ENCODE measurements at regions not wholly inside any gene's neighbourhood (a gene's known extent, or its start where the extent isn't known, plus 50 kb on each side); places are given as distances from the start of the nearest gene placed in this dataset.

- no peak for TF ChIP-seq CTCF (IDR thresholded peaks at IDR 0.05)
- no peak for TF ChIP-seq POLR2AphosphoS5 (IDR thresholded peaks at IDR 0.05)
- TF ChIP-seq EP300 (IDR thresholded peaks at IDR 0.05): no peak
- TF ChIP-seq POLR2A (IDR thresholded peaks at IDR 0.05): no peak
These were observed 211.3 kb upstream of the PRR16 start for GRCh38 chr5:120252839-120253238.
